ENCODE measurements at regions not wholly inside any gene's neighbourhood (a gene's known extent, or its start where the extent isn't known, plus 50 kb on each side); places are given as distances from the start of the nearest gene placed in this dataset.
A peak's percentile ranks its signal among the peaks of the same experiment; 100 is the strongest.

DNA sequence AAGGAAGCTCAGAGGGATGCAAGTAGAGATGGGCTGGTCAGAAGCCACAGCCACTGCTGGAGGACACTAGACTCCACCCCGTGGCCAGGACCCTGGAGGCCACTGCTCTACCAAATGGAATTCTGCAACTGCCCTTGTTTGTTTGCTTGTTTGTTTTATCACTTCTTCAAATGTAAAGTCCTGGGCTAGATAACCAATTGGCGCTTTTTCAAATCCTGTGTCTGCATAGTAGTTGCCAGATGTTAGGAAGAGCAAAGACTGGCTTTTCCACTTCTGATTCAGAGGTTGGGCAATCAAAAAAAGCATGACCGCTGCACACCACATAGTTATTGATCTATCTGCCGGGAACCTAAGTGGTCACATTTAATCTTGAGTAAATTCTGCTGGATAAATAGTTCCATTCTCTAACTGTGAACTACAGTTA is 255.2 kb upstream of the SFRP2 start:
- Histone ChIP-seq H3K27me3 (no peaks in the 10 kb centered on the region), H3K27ac (no peak overlapping the region), H3K4me1 (peaks cover 16% of the 10 kb centered on the region), H3K4me3 (no peak overlapping the region), H3K9me3 (no peaks in the 10 kb centered on the region), H3K36me3 (replicated peaks in 1 of 2; ENCODE audit: insufficient read depth in 1 of 2, low read depth in 2 of 2) (no peaks in the 10 kb centered on the region)
- ATAC-seq (peak; percentile 84), DNase-seq (peak in 1 of 4 donors; percentile 32)
- intact Hi-C loops (cut with DNase I) = no loop called here
- TF ChIP-seq, protein P1, sequence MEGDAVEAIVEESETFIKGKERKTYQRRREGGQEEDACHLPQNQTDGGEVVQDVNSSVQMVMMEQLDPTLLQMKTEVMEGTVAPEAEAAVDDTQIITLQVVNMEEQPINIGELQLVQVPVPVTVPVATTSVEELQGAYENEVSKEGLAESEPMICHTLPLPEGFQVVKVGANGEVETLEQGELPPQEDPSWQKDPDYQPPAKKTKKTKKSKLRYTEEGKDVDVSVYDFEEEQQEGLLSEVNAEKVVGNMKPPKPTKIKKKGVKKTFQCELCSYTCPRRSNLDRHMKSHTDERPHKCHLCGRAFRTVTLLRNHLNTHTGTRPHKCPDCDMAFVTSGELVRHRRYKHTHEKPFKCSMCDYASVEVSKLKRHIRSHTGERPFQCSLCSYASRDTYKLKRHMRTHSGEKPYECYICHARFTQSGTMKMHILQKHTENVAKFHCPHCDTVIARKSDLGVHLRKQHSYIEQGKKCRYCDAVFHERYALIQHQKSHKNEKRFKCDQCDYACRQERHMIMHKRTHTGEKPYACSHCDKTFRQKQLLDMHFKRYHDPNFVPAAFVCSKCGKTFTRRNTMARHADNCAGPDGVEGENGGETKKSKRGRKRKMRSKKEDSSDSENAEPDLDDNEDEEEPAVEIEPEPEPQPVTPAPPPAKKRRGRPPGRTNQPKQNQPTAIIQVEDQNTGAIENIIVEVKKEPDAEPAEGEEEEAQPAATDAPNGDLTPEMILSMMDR (IDR thresholded peaks at IDR 0.05) = no peak
- TF ChIP-seq POLR2A (IDR thresholded peaks at IDR 0.05) = no peak
- 24 to 30% methylated on average over 4 of the region's 4 CpGs for WGBS, 2 donors

DNA sequence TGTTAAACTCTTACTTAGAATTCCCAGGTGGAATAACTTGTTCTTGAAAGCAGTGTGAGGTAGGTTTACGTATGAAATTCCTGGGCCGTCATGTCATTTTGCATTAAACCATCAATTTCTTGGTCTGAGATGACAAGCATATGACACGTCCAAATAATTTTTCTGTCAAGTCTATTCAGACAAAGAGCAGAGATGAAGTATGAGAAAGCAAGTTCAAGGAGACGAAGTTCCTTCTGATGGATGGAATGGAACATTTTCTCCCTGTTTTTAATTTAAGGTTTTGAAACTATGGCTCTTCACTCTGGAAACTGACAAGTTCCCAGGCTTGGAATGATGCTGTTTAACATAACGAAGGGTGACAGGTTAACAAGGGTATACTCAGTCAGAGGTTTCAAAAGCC is 252.8 kb upstream of the SFRP2 start:
- no peak for DNase-seq
- H3K36me3 ChIP-seq (replicated peaks in 1 of 2; ENCODE audit: insufficient read depth in 1 of 2, low read depth in 2 of 2) = no peaks in the 10 kb centered on the region
- H3K4me1 ChIP-seq = peaks cover 16% of the 10 kb centered on the region
- no peak overlapping the region for H3K27ac ChIP-seq
- no peaks in the 10 kb centered on the region for H3K27me3 ChIP-seq
- intact Hi-C loops (cut with DNase I) = no loop called here
- TF ChIP-seq, protein P1 (IDR thresholded peaks at IDR 0.05) = no peak
- TF ChIP-seq POLR2A (IDR thresholded peaks at IDR 0.05) = no peak
- H3K9me3 ChIP-seq = no peaks in the 10 kb centered on the region
- ATAC-seq = no peak
- no peak overlapping the region for H3K4me3 ChIP-seq
- WGBS, 2 donors = 81 to 83% methylated on average over 5 of the region's 5 CpGs

DNA sequence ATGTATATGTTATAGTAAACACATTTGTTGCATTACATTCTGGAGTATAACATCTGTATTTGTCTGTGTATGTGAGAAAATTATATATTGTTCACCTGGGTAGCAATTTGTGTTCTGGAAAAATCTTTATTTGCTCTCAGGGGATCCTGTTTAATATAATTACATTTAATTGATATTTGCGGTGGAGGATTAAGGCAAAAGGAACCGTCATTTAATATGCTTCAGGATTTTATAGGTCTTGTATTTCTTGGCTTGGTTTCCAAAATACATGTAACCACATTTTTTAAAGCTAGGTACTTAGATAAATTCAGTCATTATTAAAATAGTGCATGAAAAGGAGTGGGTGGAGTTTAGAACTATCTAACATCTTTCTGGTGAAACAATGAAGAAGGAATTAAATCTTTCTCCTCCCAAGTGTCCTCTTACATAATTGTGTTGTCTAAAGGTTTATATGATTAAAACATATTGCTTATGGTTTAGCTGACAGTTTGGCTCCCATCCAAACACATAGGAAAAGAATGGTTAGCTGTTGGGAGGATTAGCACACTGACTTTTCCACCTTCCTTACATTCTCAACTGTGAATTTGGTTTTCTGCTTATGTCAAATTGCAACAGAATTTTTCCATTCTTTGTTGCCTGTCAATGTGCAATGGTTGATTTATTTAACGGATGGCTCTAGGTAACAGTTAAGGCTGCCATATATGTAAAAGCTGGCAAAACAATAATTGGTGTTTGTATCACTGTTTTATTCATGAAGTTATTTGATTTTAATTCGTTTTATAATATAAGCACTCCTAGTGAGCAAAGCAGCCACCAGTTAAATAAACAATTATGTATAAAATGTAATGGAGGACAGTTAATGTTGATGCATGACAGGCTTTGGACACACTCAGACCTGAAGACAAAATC is 250.8 kb upstream of the SFRP2 start:
- Histone ChIP-seq H3K9me3 (no peaks in the 10 kb centered on the region), H3K27ac (no peak overlapping the region), H3K4me1 (peaks cover 9% of the 10 kb centered on the region), H3K36me3 (replicated peaks in 1 of 2; ENCODE audit: insufficient read depth in 1 of 2, low read depth in 2 of 2) (no peaks in the 10 kb centered on the region), H3K27me3 (no peaks in the 10 kb centered on the region), H3K4me3 (no peak overlapping the region)
- no peak for DNase-seq
- TF ChIP-seq, protein P1 (IDR thresholded peaks at IDR 0.05) = no peak
- no peak for TF ChIP-seq POLR2A (IDR thresholded peaks at IDR 0.05)
- WGBS, 2 donors = 58 to 73% methylated on average over 4 of the region's 4 CpGs
- intact Hi-C loops (cut with DNase I) = no loop called here
- no peak for ATAC-seq

DNA sequence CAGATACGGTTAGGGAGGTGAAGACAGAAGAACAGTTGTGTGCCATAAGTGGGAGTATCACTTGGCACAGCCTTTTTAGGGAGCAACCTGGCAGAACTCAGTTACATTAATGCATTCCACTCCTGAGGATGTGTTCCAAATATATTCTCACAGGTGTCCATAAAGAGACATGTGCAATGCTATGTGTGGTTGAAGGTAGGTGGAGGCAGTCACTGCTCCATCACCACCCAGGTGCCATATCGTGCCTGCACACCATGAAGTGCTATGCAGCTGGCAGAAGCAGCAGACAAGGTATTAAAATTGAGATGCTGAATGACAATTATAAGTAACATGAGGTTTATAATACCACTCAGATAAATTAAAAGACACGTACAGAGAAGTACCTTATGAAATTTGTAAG is 248.0 kb upstream of the SFRP2 start:
- DNase-seq (no peak), ATAC-seq (no peak)
- WGBS, 2 donors = 61 to 71% methylated on average over 3 of the region's 3 CpGs
- H3K4me1 ChIP-seq = no peaks in the 10 kb centered on the region
- H3K36me3 ChIP-seq (replicated peaks in 1 of 2; ENCODE audit: insufficient read depth in 1 of 2, low read depth in 2 of 2) = no peaks in the 10 kb centered on the region
- no peaks in the 10 kb centered on the region for H3K9me3 ChIP-seq
- H3K4me3 ChIP-seq = no peak overlapping the region
- H3K27me3 ChIP-seq = no peaks in the 10 kb centered on the region
- TF ChIP-seq POLR2A (IDR thresholded peaks at IDR 0.05) = no peak
- TF ChIP-seq, protein P1 (IDR thresholded peaks at IDR 0.05) = no peak
- H3K27ac ChIP-seq = no peak overlapping the region
- intact Hi-C loops (cut with DNase I) = no loop called here

DNA sequence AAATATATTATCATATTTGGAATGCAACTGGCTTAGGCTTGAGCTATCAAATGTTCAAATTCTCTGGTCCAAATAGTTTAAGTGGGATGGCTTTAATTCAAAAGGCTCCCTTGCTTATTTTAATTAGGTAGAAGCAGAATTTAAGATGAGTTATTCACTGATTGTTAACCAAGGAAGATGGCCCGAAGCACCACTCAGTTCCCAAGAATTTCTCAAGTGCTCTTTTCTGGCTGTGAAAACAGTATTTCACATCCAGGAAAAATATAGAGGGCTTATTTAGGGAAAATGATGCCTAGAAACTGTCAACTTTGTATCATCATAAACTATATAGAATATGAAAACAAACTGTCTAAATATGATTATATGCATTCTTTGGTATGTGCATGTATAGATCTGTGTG is 246.5 kb upstream of the SFRP2 start:
- Histone ChIP-seq H3K4me3 (no peak overlapping the region), H3K4me1 (no peaks in the 10 kb centered on the region), H3K27ac (no peak overlapping the region), H3K27me3 (no peaks in the 10 kb centered on the region), H3K9me3 (no peaks in the 10 kb centered on the region), H3K36me3 (replicated peaks in 1 of 2; ENCODE audit: insufficient read depth in 1 of 2, low read depth in 2 of 2) (no peaks in the 10 kb centered on the region)
- TF ChIP-seq POLR2A (IDR thresholded peaks at IDR 0.05) = no peak
- TF ChIP-seq, protein P1 (IDR thresholded peaks at IDR 0.05) = no peak
- WGBS, 2 donors = 77 to 100% methylated on average over 1 of the region's 1 CpG
- DNase-seq (no peak), ATAC-seq (no peak)
- intact Hi-C loops (cut with DNase I) = no loop called here
